Suppressor macrophage (primary cell): ENCODE measurements at regions not wholly inside any gene's neighbourhood (a gene's known extent, or its start where the extent isn't known, plus 50 kb on each side); places are given as distances from the start of the nearest gene placed in this dataset.

Source experiments
- DNase-seq, 4 experiments: peaks; one replicate each; pipeline ENCODE4 v3.0.0-alpha.2; 2020 to 2022

DNA sequence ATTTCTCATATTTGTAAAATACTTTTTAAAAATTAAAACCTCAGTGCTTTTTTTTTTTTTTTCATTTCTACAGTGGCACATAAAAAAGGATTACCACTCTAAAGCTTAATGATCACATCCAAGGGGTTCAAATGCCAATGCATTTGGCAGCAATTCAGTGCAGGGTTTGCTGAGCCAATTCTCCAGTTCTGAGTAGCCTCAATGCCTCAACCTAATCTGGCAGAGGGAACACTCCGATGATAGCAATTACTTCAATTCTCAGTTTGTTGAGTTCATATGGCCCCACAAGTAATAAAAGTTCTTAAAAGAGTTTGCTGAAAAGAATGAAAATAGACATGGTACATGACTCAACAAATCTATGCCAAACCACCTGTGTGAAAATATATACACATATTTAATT, 79.3 kb upstream of the RBMS3 start:
- DNase-seq = no peak

DNA sequence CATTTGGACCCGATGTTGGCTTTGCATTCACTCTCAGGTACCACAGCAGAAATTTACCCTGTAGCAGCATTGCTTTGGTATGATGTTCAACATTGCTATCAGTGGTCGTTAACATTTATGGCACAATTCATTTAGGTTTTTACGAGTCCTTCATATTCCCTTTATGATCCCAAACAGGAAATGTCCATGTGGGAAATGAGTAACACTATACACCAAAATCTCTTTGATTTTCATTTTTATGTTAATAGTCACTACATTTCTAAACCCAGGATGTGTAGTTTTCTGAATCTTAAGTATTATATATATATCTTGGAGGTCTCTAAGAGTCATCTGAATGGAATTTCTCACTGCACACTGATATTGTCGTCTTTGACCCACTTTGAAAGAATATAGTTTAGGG, 78.5 kb upstream of the RBMS3 start:
- DNase-seq = no peak

DNA sequence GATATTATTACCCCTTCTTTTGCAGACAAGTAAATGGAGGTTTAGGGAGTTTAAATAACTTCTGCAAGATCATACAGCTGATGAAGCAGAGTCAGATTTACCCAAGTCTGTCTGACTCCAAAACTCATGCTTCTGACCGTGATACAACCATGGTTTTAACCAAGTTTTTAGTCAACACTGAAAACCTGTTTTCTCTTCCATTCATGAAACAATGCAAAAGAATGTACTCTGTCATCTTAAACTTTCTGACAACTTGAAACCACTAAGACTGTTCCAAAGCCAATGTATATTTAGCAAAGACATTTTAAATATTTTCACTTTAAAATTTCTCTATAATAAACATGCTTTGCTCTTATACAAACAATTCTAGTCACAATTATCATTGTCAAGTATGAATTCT, 77.0 kb upstream of the RBMS3 start:
- DNase-seq = no peak

DNA sequence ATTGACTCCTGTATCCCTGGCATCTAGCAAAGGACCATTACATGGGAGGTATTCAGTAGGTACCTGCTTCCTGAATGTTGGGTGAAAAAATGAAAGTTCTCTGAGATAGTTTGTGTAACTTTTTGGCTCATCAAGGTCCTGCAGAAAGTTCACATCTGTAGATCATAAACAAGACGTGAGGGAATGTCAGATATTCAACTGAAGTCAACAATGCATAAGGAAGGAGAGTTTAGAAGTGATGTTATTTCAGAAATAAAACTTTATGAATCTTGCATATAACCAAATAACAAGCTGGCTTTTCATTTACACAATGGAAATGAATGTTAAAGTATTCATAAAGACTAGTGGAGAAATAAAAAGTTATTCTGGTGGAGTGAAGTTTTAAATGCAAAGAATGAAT, 73.4 kb upstream of the RBMS3 start:
- no peak for DNase-seq

DNA sequence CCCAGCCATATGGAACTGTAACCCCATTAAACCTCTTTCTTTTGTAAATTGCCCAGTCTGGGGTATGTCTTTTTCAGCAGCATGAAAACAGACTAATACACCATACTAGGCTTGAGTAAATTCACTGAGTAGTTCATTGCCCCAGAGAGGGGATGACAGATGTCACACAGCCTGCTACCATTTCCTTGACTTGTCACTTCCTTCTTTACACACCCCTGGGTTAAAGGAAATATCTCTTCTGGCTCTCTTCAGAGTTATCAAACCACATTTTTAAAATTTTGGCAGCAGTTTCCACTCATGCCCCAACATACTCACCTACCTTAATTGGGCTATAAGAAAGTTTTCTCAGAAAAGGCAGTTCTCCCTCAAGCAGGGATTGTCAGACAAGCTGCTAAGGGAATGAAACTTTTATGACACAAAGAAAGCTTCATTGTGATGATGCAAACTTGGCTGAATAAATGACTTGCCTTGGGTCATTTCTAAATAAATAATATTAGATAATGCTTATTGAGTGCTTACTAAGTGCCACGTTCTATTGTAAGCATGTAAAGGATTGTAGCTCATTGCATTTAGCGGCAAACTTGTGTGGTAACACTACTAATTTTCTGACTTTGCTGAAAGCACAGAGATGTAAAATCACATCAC, 68.0 kb upstream of the RBMS3 start:
- DNase-seq = no peak

DNA sequence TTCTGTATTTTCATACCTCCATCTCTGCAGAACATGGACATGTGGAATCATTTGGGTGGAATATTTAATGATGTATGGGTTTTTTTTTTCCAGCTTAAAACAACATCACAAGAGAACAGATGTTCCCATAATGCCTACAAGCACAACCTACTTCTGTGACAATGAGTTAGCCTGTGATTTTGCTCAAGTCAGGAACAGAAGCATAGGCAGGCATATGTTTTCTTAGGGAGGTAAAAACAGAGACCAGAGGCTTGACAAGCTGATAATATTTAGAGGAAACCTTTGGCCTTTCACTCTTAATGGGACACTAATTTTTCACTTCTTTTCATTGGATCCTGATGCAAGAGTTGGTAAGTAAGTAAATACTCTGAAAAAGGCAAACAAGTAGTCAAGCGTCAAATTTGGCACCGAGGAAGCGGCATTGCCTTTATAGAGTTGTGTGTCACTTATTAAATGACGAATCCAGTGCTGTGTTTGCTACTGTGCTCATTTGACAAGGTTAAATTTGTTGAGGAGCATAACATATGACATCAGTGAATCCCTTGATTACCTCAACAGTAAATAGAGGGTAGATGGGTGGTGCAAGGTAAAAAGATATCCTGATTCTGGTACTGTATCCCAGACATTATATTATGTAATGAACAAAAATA, 66.7 kb upstream of the RBMS3 start:
- no peak for DNase-seq

DNA sequence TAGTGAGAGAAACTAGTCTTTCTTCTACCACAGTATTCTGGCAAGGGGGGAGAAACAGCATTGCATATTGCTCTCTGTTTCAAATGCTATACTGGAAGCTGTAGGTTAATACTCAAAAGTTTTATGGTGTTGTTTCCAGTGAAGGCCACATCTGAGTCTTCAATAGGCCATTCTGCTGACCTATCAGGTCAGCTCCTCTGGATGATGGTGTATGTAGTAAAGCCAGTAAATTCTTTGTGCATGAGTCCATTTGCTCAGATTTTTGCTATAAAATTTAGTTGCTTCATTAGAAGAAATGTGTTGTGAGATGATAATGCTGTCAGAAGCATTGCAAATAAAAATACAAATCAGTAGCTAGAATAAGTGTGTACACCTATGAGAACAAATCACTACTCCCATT, 64.9 kb upstream of the RBMS3 start:
- DNase-seq = no peak

DNA sequence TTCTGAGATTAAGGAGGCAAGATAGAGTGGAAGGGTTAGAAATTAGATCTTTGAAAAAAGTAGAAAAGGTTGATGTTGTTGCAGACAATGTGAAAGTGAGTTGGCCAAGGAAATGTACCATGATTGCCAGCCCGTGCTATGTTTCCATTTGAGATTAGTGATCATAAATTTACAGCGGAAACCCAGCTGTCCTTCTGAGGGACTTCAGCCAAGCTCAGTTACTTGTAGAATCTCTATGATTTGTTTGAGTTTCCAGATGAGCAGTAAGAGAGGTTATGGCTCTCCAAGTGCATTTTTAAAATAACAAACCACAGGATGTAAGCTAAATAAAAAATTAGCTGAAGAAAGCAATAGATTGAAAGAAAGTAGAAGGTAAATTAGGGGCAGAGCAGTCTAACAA, 54.2 kb upstream of the RBMS3 start:
- DNase-seq = no peak

DNA sequence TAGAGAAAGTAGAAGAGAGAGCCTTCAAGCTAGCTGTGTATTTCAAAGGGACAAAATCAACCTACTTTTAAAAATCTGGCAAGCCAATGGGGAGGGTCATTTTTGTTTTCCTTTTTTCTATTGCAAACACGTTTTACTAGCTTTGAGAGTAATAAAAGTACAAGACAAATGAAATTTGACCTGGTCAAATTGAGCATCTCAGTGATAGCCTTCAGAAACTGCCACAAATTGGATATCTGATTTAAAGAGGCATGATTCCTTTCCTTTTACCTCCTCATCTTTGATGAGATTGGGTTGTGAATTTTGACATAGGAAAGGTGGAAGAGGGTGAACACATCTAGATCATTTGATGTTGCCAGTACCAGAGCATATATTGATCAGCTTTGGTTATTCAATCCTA, 53.6 kb upstream of the RBMS3 start:
- no peak for DNase-seq
